ENCODE measurements at regions not wholly inside any gene's neighbourhood (a gene's known extent, or its start where the extent isn't known, plus 50 kb on each side); places are given as distances from the start of the nearest gene placed in this dataset.

- no peak for TF ChIP-seq CTCF (IDR thresholded peaks at IDR 0.05; ENCODE audit: insufficient read depth, low read length)
- TF ChIP-seq REST (IDR thresholded peaks at IDR 0.05; ENCODE audit: insufficient replicate concordance, low read depth): no peak
These were observed 341.7 kb downstream of the PYDC2 start for GRCh38 chr3:191802671-191803070.
